Retinal pigment epithelial cell (primary cell): ENCODE measurements at regions not wholly inside any gene's neighbourhood (a gene's known extent, or its start where the extent isn't known, plus 50 kb on each side); places are given as distances from the start of the nearest gene placed in this dataset.

Source experiments
- DNase-seq: peaks from one replicate; pipeline ENCODE4 v3.0.0-alpha.2; 2010; ENCODE audit warnings: low read depth
- H3K4me3 ChIP-seq: 2 replicates; pipeline ENCODE4 v1.5.1; 2011; ENCODE audit warnings: mild to moderate bottlenecking, low read length, control low read depth, moderate library complexity
- TF ChIP-seq, protein P1 (sequence below): conservative IDR thresholded peaks from 2 replicates; pipeline ENCODE4 v1.5.1; 2011; ENCODE audit warnings: low read depth, low read length, control low read depth, inconsistent platforms

- H3K4me3 ChIP-seq: no peak overlapping the region
Observed at GRCh38 chr12:69095765-69096477, 143.4 kb upstream of the CPSF6 start.

DNA sequence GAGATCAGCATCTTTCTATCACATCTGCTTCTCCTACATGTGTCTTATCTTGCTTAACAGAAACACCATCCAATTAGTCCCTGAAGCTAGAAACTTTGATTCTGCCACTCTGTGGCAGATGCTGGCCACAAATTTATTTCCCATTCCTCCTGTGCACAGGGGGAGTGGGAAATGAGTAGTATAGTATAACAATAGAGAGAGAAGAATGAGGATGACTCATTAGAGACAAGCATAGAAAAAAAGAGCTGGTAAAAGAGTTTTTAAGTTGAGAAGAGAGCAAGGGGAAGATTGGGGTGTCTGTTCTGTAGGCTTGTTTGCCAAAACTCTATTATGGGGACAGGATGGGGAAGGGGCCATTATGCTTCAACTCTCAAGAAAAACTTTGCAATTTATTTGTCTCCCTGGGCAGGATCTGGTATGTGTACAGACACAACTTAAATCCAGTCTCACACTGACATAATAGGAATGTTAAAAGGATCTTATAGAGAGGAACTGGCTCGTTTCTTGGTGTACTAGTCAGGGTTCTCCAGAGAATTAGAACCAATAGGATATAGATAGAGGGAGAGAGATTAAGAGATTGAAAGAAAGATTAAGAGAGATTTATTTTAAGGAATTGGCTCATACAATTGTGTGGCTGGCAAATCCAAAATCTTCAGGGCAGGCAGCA is 142.6 kb upstream of the CPSF6 start:
- TF ChIP-seq, protein P1, sequence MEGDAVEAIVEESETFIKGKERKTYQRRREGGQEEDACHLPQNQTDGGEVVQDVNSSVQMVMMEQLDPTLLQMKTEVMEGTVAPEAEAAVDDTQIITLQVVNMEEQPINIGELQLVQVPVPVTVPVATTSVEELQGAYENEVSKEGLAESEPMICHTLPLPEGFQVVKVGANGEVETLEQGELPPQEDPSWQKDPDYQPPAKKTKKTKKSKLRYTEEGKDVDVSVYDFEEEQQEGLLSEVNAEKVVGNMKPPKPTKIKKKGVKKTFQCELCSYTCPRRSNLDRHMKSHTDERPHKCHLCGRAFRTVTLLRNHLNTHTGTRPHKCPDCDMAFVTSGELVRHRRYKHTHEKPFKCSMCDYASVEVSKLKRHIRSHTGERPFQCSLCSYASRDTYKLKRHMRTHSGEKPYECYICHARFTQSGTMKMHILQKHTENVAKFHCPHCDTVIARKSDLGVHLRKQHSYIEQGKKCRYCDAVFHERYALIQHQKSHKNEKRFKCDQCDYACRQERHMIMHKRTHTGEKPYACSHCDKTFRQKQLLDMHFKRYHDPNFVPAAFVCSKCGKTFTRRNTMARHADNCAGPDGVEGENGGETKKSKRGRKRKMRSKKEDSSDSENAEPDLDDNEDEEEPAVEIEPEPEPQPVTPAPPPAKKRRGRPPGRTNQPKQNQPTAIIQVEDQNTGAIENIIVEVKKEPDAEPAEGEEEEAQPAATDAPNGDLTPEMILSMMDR: no peak
- H3K4me3 ChIP-seq: no peak overlapping the region
- no peak for DNase-seq

More at GRCh38 chr12:69095765-69096477, 143.4 kb upstream of the CPSF6 start:
- TF ChIP-seq, protein P1: no peak
- no peak for DNase-seq

GRCh38 chr12:69097619-69098368 is 141.6 kb upstream of the CPSF6 start:
- no peak for DNase-seq
- H3K4me3 ChIP-seq: no peak overlapping the region
- TF ChIP-seq, protein P1: no peak

DNA sequence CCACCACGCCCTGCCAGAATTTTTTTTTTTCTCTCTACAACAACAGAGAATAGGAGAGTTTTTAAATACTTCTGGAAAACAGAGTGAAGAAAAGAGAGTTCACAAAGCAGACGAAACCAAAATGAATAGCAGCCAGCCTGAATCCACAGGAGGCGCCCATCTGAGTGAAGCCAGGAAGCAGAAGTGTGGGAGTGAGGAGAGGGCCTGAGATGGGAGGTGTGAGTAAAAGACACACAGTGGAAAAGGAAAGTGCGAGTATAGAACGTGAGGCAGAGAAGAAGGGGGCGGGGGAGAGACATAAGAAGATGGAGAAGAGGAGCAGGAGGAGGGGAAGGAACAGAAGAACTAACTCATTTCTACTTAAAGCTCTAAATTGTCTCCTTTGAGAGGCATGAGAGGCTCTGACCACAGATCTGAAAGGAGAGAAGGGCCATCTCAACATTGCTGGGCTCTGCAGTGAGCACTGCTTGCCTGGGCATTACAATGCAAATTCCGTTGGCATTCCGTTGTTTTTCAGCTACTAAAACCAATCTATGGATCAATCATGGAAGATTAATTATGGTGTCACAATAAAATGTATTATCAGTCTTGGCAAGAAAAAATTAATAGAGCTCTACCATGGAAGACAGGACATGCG is 140.1 kb upstream of the CPSF6 start:
- no peak for DNase-seq
- TF ChIP-seq, protein P1: no peak
- H3K4me3 ChIP-seq: no peak overlapping the region

GRCh38 chr12:69101505-69101904 is 137.9 kb upstream of the CPSF6 start:
- DNase-seq: no peak
- TF ChIP-seq, protein P1: no peak
- no peak overlapping the region for H3K4me3 ChIP-seq

DNA sequence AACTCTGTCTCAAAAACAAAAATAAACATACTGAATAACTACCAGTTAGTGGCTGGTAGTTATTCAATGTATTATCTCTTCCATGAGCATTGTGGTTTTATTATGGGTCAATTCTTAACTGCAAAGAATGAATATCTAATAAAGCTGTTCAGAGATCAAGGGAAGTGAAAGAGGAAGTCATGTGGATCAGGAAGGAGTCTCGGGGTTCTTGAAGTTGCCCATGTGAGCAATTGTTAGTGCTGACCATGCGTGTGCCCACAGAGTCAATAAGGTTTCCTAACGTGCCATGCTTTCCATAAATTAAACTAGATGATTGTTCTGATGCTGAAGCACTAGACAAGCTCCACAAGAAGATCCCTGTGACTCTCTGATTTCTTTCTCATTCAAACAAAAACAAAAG is 136.5 kb upstream of the CPSF6 start:
- TF ChIP-seq, protein P1: no peak
- no peak overlapping the region for H3K4me3 ChIP-seq
- no peak for DNase-seq
